H1 (cell line): ENCODE measurements at regions not wholly inside any gene's neighbourhood (a gene's known extent, or its start where the extent isn't known, plus 50 kb on each side); places are given as distances from the start of the nearest gene placed in this dataset.
A peak's percentile ranks its signal among the peaks of the same experiment; 100 is the strongest.

Source experiments
- CTCF ChIA-PET: fragments of 300-600 bp; sonication (Branson Sonifier 250); formaldehyde crosslinking; loops from one replicate; lab custom pipeline; 2021; ENCODE audit not compliant: partially characterized antibody; lab: Charles Lee
- POLR2A ChIA-PET: fragments of 300-600 bp; sonication (Branson Sonifier 250); formaldehyde crosslinking; loops from one replicate; lab custom pipeline; 2021; ENCODE audit warnings: inconsistent platforms; ENCODE audit not compliant: partially characterized antibody; lab: Charles Lee
- DNase-seq, 2 experiments: peaks; one replicate each; pipeline versions ENCODE4 v3.0.0 to v3.0.0-alpha.2; 2010 to 2022; ENCODE audit warnings: low spot score in 2 of 2, low read depth in 1 of 2, mixed read lengths in 1 of 2
- FAIRE-seq: peaks from 2 replicates; lab custom pipeline; 2011; peaks lifted over from hg19 to GRCh38; lab: Jason Lieb, UNC
- H2AFZ ChIP-seq: 2 replicates; pipeline ENCODE4 v1.8.1; 2012; ENCODE audit warnings: low read length, inconsistent platforms
- H2AK5ac ChIP-seq: 2 replicates; pipeline ENCODE4 v1.6.1; 2013; ENCODE audit warnings: low read depth, low read length
- H2BK120ac ChIP-seq: replicated peaks from 2 replicates; pipeline ENCODE3; 2013; ENCODE audit warnings: low read depth, low read length, inconsistent platforms
- H2BK12ac ChIP-seq: 2 replicates; pipeline ENCODE4 v1.6.1; 2013; ENCODE audit warnings: low read depth, low read length
- H2BK15ac ChIP-seq: 2 replicates; pipeline ENCODE4 v1.6.1; 2013; ENCODE audit warnings: low read length
- H2BK20ac ChIP-seq: 2 replicates; pipeline ENCODE4 v1.6.1; 2013; ENCODE audit warnings: low read length
- H2BK5ac ChIP-seq: 2 replicates; pipeline ENCODE4 v1.6.1; 2013; ENCODE audit warnings: low read depth, low read length
- H3K14ac ChIP-seq: 2 replicates; pipeline ENCODE4 v1.6.1; 2013; ENCODE audit warnings: inconsistent platforms; ENCODE audit not compliant: insufficient read length
- H3K18ac ChIP-seq: 2 replicates; pipeline ENCODE4 v1.6.1; 2013; ENCODE audit warnings: low read length; ENCODE audit errors: extremely low read depth
- H3K23ac ChIP-seq: 2 replicates; pipeline ENCODE4 v1.6.1; 2013; ENCODE audit warnings: inconsistent platforms; ENCODE audit not compliant: insufficient read length
- H3K23me2 ChIP-seq: 2 replicates; pipeline ENCODE4 v1.6.1; 2013; ENCODE audit warnings: low read depth, low read length
- H3K27ac ChIP-seq: 2 replicates; pipeline ENCODE4 v1.6.1; 2011; ENCODE audit warnings: low read depth, low read length, inconsistent platforms
- H3K27me3 ChIP-seq, 4 experiments: replicated peaks in 1 of 4; 1 replicate in 1 of 4; 2 replicates in 3 of 4; pipeline versions ENCODE4 v1.6.1 to v1.8.1; 2011 to 2013; ENCODE audit warnings: low read length in 3 of 4, mild to moderate bottlenecking in 3 of 4, inconsistent platforms in 2 of 4, mixed read lengths in 2 of 4, moderate library complexity in 1 of 4; ENCODE audit not compliant: control insufficient read depth in 3 of 4, insufficient read depth in 3 of 4; ENCODE audit errors: extremely low read depth in 1 of 4
- H3K36me3 ChIP-seq, 4 experiments: 2 replicates each; pipeline versions ENCODE4 v1.6.1 to v1.8.1; 2011 to 2013; ENCODE audit warnings: mild to moderate bottlenecking in 4 of 4, low read length in 3 of 4, moderate library complexity in 2 of 4, control low read depth in 1 of 4, inconsistent platforms in 1 of 4; ENCODE audit not compliant: insufficient read depth in 4 of 4, control insufficient read depth in 2 of 4
- H3K4ac ChIP-seq: replicated peaks from 2 replicates; pipeline ENCODE3; 2013; ENCODE audit warnings: low read length, low read depth, mixed read lengths, inconsistent platforms; ENCODE audit not compliant: insufficient read length
- H3K4me1 ChIP-seq, 4 experiments: replicated peaks in 1 of 4; 1 replicate in 1 of 4; 2 replicates in 3 of 4; pipeline versions ENCODE4 v1.6.1 to v1.8.1; 2011 to 2013; ENCODE audit warnings: low read length in 3 of 4, inconsistent platforms in 2 of 4, mixed read lengths in 1 of 4; ENCODE audit not compliant: insufficient read depth in 4 of 4, control insufficient read depth in 3 of 4
- H3K4me2 ChIP-seq, 2 experiments: 2 replicates each; pipeline versions ENCODE4 v1.6.1 to v1.8.1; 2011 to 2013; ENCODE audit warnings: low read depth in 2 of 2, low read length in 2 of 2, control low read depth in 1 of 2, inconsistent platforms in 1 of 2, mild to moderate bottlenecking in 1 of 2; ENCODE audit not compliant: insufficient read depth in 1 of 2
- H3K4me3 ChIP-seq, 4 experiments: fragments of 200-600, 300-600 bp in 1 of 4; sonication (generic), shearing (Covaris generic), sonication (Bioruptor Twin) in 1 of 4; 2 replicates each; pipeline versions ENCODE4 v1.5.1 to v1.8.1; 2011 to 2016; ENCODE audit warnings: low read length in 4 of 4, low read depth in 3 of 4, control low read depth in 2 of 4, inconsistent platforms in 2 of 4, mild to moderate bottlenecking in 2 of 4, mixed read lengths in 1 of 4, moderate library complexity in 1 of 4; ENCODE audit not compliant: insufficient read depth in 2 of 4; ENCODE audit errors: extremely low read depth in 1 of 4
- H3K56ac ChIP-seq: replicated peaks from 2 replicates; pipeline ENCODE3; 2013; ENCODE audit warnings: low read depth, mild to moderate bottlenecking, mixed read lengths, low read length, inconsistent platforms; ENCODE audit not compliant: insufficient read length
- H3K79me1 ChIP-seq: 2 replicates; pipeline ENCODE4 v1.6.1; 2013; ENCODE audit warnings: low read depth, low read length, control low read depth
- H3K79me2 ChIP-seq, 2 experiments: 2 replicates each; pipeline versions ENCODE4 v1.6.1 to v1.8.1; 2012 to 2013; ENCODE audit warnings: low read length in 2 of 2, mild to moderate bottlenecking in 2 of 2, inconsistent platforms in 1 of 2; ENCODE audit not compliant: insufficient read depth in 2 of 2, control insufficient read depth in 1 of 2
- H3K9ac ChIP-seq, 4 experiments: replicated peaks in 1 of 4; 1 replicate in 1 of 4; 2 replicates in 3 of 4; pipeline versions ENCODE4 v1.6.1 to v1.8.1; 2011 to 2013; ENCODE audit warnings: low read depth in 3 of 4, low read length in 3 of 4, control low read depth in 2 of 4, mild to moderate bottlenecking in 2 of 4, moderate library complexity in 2 of 4, inconsistent platforms in 1 of 4; ENCODE audit errors: extremely low read depth in 1 of 4
- H3K9me3 ChIP-seq, 2 experiments: 2 replicates each; pipeline versions ENCODE4 v1.6.1 to v1.8.1; 2012 to 2013; ENCODE audit warnings: mild to moderate bottlenecking in 2 of 2, moderate library complexity in 2 of 2, control low read depth in 1 of 2, inconsistent platforms in 1 of 2, low read depth in 1 of 2, low read length in 1 of 2, mixed read lengths in 1 of 2; ENCODE audit not compliant: insufficient read depth in 2 of 2
- H4K20me1 ChIP-seq, 2 experiments: replicated peaks in 1 of 2; 2 replicates each; pipeline versions ENCODE3 to v1.8.1; 2011 to 2013; ENCODE audit warnings: inconsistent platforms in 2 of 2, low read length in 2 of 2, mild to moderate bottlenecking in 1 of 2; ENCODE audit not compliant: insufficient read depth in 2 of 2, control insufficient read depth in 1 of 2
- H4K5ac ChIP-seq: 2 replicates; pipeline ENCODE4 v1.6.1; 2013; ENCODE audit warnings: low read length, low read depth, mixed read lengths, inconsistent platforms; ENCODE audit not compliant: insufficient read length
- H4K8ac ChIP-seq: 2 replicates; pipeline ENCODE4 v1.8.0; 2013; ENCODE audit warnings: mild to moderate bottlenecking, moderate library complexity, low read length, inconsistent platforms; ENCODE audit not compliant: insufficient read depth; ENCODE audit errors: extremely low read depth
- H4K91ac ChIP-seq: replicated peaks from 2 replicates; pipeline ENCODE3; 2013; ENCODE audit warnings: low read length, mixed read lengths, inconsistent platforms; ENCODE audit not compliant: insufficient read length
- ASH2L ChIP-seq: fragments of 200-600, 300-600 bp; sonication (generic); IDR thresholded peaks from one replicate; pipeline ENCODE4 v1.7.1; 2017; ENCODE audit warnings: low read length
- EP300 ChIP-seq, 2 experiments: IDR thresholded peaks; 1 replicate in 1 of 2; 2 replicates in 1 of 2; pipeline ENCODE4 v1.6.1; 2011 to 2012; ENCODE audit warnings: low read depth in 2 of 2, low read length in 2 of 2, mild to moderate bottlenecking in 2 of 2, borderline replicate concordance in 1 of 2, inconsistent platforms in 1 of 2, moderate library complexity in 1 of 2
- GTF2F1 ChIP-seq: IDR thresholded peaks from 2 replicates; pipeline ENCODE4 v1.6.1; 2012; ENCODE audit warnings: low read depth, low read length, improper control_type of control experiment, borderline replicate concordance
- JUN ChIP-seq: IDR thresholded peaks from 2 replicates; pipeline ENCODE4 v1.6.1; 2011; ENCODE audit warnings: low read depth, mild to moderate bottlenecking, improper control_type of control experiment, low read length
- POLR2A ChIP-seq, 2 experiments: IDR thresholded peaks; 1 replicate in 1 of 2; 2 replicates in 1 of 2; pipeline ENCODE4 v1.6.1; 2011; ENCODE audit warnings: low read depth in 2 of 2, low read length in 2 of 2, mild to moderate bottlenecking in 2 of 2; ENCODE audit errors: control extremely low read depth in 1 of 2
- POLR2AphosphoS5 ChIP-seq: IDR thresholded peaks from 2 replicates; pipeline ENCODE4 v1.6.1; 2011; ENCODE audit warnings: low read depth, low read length
- RAD21 ChIP-seq, 2 experiments: IDR thresholded peaks in 1 of 2; conservative IDR thresholded peaks in 1 of 2; 2 replicates each; pipeline ENCODE4 v1.6.1; 2011; ENCODE audit warnings: low read depth in 2 of 2, low read length in 2 of 2, improper control_type of control experiment in 1 of 2, inconsistent platforms in 1 of 2, mild to moderate bottlenecking in 1 of 2, moderate library complexity in 1 of 2
- TAF7 ChIP-seq: optimal IDR thresholded peaks from 2 replicates; pipeline ENCODE3; 2011; ENCODE audit warnings: low read depth, mild to moderate bottlenecking, inconsistent platforms, low read length, moderate library complexity, borderline replicate concordance
- WGBS, 2 experiments: shearing (Covaris generic) in 1 of 2; methylation state at CpG; one replicate each; pipeline versions ENCODE4 v1.1.6 to v1.1.7; 2013 to 2015; ENCODE audit warnings: low lambda C conversion rate in 2 of 2, mixed read lengths in 2 of 2, inconsistent platforms in 1 of 2, low coverage in 1 of 2, missing lambda C conversion rate in 1 of 2; ENCODE audit not compliant: insufficient replicate concordance in 2 of 2, insufficient coverage in 1 of 2, insufficient read length in 1 of 2; ENCODE audit errors: extremely low coverage in 1 of 2, missing lambda C conversion rate in 1 of 2; 5-methylcytosine and 5-hydroxymethylcytosine counted together
- TF ChIP-seq, protein P1 (sequence below): IDR thresholded peaks from 2 replicates; pipeline ENCODE4 v1.6.1; 2012; ENCODE audit warnings: low read length, inconsistent platforms
- TF ChIP-seq, protein P2 (sequence below): IDR thresholded peaks from 2 replicates; pipeline ENCODE4 v1.6.1; 2011; ENCODE audit warnings: low read length, improper control_type of control experiment
- TF ChIP-seq, protein P3 (sequence below): IDR thresholded peaks from 2 replicates; pipeline ENCODE4 v1.6.1; 2011; ENCODE audit warnings: low read depth, mild to moderate bottlenecking, low read length; ENCODE audit not compliant: insufficient read depth

DNA sequence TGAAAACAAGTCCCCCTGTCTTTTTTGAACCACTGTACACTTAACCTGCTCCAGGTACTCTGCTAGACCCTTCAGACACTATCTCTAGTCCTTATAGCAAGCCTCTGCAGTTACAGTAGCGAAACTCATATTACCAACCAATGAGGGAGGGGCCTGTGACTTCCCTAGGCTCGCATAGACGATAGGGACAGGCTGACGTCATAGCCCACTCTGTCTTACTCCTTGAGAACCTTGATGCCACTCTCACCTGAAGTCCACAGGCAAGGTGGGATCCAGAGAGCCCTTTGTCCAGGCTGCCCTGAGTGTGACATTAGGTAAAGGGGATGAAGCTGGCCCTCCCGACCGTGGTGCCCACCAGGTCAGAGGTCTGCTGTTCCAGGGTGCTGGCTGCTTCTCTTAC lies 65.3 kb downstream of the ACTBL2 start:
- Histone ChIP-seq H2BK120ac (no peak overlapping the region), H2BK5ac (no peak overlapping the region), H3K23ac (no peak overlapping the region), H4K5ac (no peak overlapping the region), H2AK5ac (no peak overlapping the region), H3K27me3 (no peaks in the 10 kb centered on the region), H3K18ac (no peak overlapping the region), H3K4me3 (no peak overlapping the region), H2AFZ (no peak overlapping the region), H4K20me1 (no peaks in the 10 kb centered on the region), H3K79me1 (no peaks in the 10 kb centered on the region), H3K14ac (no peak overlapping the region), H3K36me3 (no peaks in the 10 kb centered on the region), H3K4ac (no peak overlapping the region), H3K56ac (no peak overlapping the region), H4K91ac (no peak overlapping the region), H2BK12ac (0 out of 2 replicates have a peak overlapping the region, but pooled peaks have one; percentile 2), H3K9me3 (no peaks in the 10 kb centered on the region), H3K27ac (no peak overlapping the region), H3K23me2 (no peaks in the 10 kb centered on the region), H3K4me2 (no peak overlapping the region), H2BK15ac (no peak overlapping the region), H3K79me2 (no peaks in the 10 kb centered on the region), H3K9ac (no peak overlapping the region), H2BK20ac (no peak overlapping the region), H3K4me1 (no peaks in the 10 kb centered on the region), H4K8ac (no peak overlapping the region)
- DNase-seq (no peak), FAIRE-seq (no peak)
- ChIA-PET POLR2A (no interaction called here), CTCF (no interaction called here)
- 88% methylated on average over 6 of the region's 6 CpGs; no CpG with 5 or more reads in 1 of the 2 experiments for WGBS, 2 experiments
- TF ChIP-seq POLR2AphosphoS5 = no peak
- TF ChIP-seq, protein P1, sequence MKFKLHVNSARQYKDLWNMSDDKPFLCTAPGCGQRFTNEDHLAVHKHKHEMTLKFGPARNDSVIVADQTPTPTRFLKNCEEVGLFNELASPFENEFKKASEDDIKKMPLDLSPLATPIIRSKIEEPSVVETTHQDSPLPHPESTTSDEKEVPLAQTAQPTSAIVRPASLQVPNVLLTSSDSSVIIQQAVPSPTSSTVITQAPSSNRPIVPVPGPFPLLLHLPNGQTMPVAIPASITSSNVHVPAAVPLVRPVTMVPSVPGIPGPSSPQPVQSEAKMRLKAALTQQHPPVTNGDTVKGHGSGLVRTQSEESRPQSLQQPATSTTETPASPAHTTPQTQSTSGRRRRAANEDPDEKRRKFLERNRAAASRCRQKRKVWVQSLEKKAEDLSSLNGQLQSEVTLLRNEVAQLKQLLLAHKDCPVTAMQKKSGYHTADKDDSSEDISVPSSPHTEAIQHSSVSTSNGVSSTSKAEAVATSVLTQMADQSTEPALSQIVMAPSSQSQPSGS = no peak
- TF ChIP-seq, protein P2, sequence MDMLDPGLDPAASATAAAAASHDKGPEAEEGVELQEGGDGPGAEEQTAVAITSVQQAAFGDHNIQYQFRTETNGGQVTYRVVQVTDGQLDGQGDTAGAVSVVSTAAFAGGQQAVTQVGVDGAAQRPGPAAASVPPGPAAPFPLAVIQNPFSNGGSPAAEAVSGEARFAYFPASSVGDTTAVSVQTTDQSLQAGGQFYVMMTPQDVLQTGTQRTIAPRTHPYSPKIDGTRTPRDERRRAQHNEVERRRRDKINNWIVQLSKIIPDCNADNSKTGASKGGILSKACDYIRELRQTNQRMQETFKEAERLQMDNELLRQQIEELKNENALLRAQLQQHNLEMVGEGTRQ = no peak
- TF ChIP-seq ASH2L = no peak
- TF ChIP-seq JUN = no peak
- no peak for TF ChIP-seq GTF2F1
- no peak for TF ChIP-seq RAD21 (IDR thresholded peaks at IDR 0.05 in 1 of 2, conservative IDR thresholded peaks at IDR 0.05 in 1 of 2; ENCODE audit: low read depth in 2 of 2, low read length in 2 of 2)
- TF ChIP-seq, protein P3, sequence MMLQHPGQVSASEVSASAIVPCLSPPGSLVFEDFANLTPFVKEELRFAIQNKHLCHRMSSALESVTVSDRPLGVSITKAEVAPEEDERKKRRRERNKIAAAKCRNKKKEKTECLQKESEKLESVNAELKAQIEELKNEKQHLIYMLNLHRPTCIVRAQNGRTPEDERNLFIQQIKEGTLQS = no peak
- no peak for TF ChIP-seq TAF7
- no peak for TF ChIP-seq EP300 (IDR thresholded peaks at IDR 0.05; ENCODE audit: borderline replicate concordance in 1 of 2, low read depth in 2 of 2, low read length in 2 of 2)
- TF ChIP-seq POLR2A (IDR thresholded peaks at IDR 0.05; ENCODE audit: control extremely low read depth in 1 of 2, low read depth in 2 of 2, low read length in 2 of 2) = no peak
